HG03103 (cell line): ENCODE measurements at regions not wholly inside any gene's neighbourhood (a gene's known extent, or its start where the extent isn't known, plus 50 kb on each side); places are given as distances from the start of the nearest gene placed in this dataset.

ENCODE experiments used
- ATAC-seq: cut with Tn5 transposase; IDR thresholded peaks from one replicate; pipeline ENCODE4 v1.9.1; 2021; ENCODE audit warnings: low read depth; ENCODE audit not compliant: unreplicated experiment

DNA sequence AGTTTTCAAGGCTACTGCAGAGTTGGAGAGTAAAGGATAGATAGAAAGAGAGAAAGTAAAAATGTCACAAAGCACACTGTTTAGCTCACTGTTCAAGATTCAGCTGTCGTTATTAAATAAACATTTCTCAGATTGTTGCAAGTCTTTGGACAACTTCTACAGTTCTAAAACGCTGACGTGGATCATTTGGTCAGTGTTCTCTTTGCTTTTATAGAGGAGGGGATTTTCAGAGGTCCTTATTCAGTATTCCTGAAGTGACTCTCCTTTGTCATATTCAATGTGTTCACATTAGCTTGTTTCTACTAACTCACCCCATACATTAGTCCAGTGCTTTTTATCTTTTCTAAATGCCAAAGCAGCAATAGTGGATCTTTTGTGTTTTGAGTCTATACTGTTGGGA lies 154.7 kb upstream of the ARGLU1 start:
- ATAC-seq: no peak

DNA sequence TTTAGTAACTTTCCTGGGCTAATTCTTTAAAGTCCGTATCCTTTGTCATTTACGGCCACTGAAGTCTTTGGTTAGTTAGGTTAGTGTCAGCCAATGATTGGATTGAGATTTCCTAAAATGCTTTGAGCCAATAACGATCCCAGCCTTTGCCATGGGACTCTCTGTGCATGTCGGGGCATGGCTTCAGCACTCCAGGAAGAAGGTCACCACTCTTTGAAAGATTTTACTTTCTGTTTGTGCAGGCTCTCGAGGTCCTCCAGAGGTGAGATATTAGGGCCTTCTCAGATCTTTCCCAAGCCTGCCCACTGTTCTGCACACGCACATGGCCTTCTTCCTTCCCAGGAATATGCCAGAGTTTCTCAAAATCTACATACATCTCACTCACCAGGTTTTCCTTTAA lies 153.7 kb upstream of the ARGLU1 start:
- ATAC-seq: no peak

GRCh38 chr13:106714271-106714982 lies 146.5 kb upstream of the ARGLU1 start:
- ATAC-seq: no peak

- no peak for ATAC-seq
These were observed 144.4 kb upstream of the ARGLU1 start for GRCh38 chr13:106712381-106712780.

DNA sequence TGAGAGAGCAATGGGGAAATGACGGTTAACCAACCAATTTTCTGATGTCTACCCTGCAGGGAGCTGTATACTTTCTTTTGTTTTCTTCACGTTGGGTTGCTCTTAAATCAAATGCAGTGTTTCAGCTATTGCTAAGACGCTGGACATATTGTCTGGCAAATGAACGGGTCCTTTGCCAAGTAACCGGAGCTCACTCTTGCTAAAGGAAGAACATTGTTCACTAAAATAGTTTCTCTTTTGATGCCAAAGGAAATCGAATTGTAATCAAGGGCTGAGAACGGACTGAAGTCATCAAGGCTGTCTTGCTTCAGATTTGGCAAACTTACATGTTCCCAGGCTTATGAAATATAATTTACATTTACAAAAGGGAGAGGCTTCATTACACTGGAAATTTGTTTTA lies 142.3 kb upstream of the ARGLU1 start:
- ATAC-seq: no peak

DNA sequence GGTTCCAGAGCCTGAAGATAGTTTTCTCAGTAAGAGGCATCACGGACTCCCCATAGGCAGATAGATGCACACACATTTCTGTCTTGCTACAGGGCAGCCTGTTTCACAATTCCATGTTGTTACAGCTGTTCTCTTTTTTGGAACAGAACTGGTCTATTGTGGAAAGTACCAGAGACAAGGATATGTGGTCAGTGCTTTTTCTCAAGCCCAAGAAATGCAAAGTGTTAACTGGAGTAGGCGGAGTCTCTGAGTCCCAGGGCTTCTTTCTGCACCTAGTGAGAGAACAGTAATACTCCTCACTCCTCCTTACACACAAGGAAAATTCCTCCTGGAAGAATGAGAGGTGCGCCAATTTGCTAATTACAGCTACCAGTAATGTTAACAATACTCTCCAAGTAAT lies 141.6 kb upstream of the ARGLU1 start:
- ATAC-seq: no peak

- no peak for ATAC-seq
These were observed 134.6 kb upstream of the ARGLU1 start for GRCh38 chr13:106702505-106702904.

DNA sequence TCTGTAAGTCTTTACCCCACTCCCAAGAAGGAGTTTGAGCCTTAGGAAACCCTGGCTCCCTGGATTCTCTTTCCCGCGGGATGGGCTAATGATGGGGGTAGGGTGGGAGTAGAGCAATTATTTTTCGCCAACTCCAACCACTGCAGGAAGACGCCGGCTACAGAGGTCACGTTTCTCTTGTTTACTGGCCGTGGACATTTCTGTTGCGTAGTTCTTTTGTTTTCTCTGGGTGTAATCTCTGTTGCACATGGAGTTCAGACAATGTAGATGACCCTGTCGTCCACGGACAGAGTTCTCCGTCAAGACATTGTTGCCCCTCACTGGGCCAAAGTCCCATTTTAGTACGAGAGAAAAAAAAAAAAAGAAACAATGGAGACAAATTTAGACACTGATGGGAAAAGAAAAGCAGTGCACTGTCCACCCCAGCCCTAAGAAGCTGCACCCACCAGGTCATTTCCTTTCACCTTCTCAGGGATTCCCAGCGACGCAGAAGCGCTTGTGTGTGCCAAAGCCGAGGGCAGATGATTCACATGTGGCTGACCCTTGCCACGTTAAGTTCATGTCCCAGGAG lies 133.9 kb upstream of the ARGLU1 start:
- ATAC-seq: no peak

- no peak for ATAC-seq
These were observed 132.5 kb upstream of the ARGLU1 start for GRCh38 chr13:106700439-106700838.

DNA sequence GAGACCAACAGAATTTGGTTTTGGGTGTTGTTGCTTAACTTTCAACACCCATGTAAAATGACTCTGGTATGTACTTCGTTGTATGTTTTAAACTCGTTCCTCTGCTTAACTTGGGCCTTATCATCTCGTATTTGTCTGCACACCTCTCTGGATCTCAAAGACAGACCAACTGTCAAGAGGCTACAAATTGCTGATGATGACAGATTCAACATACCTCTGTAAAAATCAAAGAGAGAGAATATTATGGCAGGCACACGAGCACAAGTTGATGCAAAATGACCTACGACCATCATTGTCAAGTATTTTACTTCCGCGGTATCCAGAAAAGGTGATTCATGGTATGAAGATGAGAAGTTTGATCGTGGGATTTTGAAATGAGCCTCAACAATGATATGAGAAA lies 132.1 kb upstream of the ARGLU1 start:
- ATAC-seq: no peak

DNA sequence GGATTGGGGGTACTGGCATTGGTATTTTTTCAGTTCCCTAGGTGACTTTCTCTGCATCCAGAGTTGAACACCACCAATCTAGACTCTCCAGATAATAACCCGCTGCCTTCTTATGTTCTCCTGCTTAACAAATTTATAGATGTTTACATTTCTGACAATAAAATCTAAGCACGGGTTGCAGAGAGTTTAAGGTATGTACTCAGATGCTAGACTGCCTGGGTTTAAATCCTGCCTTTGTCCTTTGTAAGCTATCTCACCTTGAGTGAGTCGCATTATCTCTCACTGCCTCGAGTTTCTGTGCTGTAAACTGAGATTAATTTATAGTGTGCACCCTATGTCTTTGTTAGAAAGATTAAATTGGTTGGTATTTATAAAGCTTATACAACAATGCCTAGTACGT lies 131.4 kb upstream of the ARGLU1 start:
- ATAC-seq: no peak

DNA sequence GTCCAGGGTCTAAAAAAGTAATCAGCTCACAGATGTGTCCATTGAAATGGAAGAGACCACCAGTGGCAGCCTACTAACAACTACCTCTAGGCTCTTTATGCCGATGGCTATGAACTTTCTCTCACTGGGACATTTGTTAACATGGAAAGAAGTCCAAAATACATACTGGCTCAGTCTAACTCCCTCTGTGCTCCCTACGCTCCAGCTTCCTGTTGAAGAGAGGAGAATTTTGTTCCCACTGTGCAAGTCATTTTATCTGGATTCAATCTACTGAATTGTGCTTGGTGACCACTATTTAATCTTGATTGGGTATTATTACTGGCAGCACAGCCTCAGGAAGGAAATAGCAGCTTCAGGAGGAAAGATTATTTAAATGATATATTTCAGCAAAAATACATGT lies 128.8 kb upstream of the ARGLU1 start:
- ATAC-seq: no peak

- ATAC-seq: no peak
These were observed 128.2 kb upstream of the ARGLU1 start for GRCh38 chr13:106696140-106696539.

- no peak for ATAC-seq
These were observed 127.2 kb upstream of the ARGLU1 start for GRCh38 chr13:106695139-106695538.

DNA sequence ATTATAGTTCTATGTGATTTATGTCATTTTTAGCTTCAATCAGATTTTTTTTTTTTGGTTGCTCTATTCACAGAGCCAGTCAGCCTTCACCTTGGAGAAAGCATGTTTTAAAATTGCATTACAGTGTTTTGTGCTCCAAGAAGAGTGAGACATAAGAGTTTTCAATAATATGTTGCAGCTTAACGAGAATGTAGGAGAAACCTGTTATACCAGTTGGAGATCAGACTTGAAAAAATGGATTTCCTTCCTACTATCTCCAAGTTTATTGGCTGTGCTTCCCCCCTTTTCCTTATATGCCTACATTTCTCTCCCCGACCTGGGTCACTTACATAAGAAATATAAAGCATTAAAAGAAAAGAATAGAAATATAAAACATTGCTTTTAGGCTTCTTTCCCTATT lies 123.9 kb upstream of the ARGLU1 start:
- ATAC-seq: no peak

GRCh38 chr13:106691341-106691740 lies 123.4 kb upstream of the ARGLU1 start:
- ATAC-seq: no peak

DNA sequence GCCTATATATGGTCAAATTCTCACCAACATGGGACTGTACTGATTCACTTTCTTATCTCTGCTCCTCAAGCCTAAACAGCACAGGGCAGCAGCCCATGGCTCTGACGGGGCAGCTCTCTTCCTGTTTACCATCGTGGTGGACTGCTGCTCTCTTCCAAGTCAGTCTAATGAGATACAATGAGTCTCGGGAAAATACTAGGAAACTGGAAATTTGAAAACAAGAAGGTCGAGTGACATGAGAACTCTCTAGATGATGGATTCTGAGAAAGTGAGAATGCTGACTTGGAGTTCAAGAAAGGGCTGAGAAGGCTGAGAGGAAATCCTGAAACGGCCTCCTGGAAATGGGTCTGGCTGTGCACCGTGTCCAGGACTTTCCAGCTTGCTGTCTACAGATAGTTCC lies 122.8 kb upstream of the ARGLU1 start:
- ATAC-seq: no peak

- ATAC-seq: no peak
These were observed 122.0 kb upstream of the ARGLU1 start for GRCh38 chr13:106689906-106690305.

DNA sequence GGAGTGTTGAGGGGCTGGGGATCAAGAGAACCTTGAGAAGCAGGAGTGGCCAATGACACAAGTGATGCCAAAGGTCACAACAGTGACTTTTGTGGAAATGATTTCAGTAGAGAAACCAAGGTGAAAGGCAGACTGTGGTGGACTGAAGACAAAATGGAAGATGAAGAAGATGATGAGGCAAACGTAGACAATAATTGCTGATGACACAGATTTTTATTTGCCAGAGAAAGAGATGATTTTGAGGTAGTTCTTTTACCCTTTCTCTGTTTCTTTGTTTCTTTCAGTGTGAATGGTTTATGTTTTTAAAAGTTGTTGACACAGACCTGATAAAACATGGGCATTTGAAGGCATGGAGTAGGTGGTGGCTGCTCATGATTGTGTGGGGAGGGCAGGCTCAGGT lies 121.0 kb upstream of the ARGLU1 start:
- ATAC-seq: no peak

DNA sequence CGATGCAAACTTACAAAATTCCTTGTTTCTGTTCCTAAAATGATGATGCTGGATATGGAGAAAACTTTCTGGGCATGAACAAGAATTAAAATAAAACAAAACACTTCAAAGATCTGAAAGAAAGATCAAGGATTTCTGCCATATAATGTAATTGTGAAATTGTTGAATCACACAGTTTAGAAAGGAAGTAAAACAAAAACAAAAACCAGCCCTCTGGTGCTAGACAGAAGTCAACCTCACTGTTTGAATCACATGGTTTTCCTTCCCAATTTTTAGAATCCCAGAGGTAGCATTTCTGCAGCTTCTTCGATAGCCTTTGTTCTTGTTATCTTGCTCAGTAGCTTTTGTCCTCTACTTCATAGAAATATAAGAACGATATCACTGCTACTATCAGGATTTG lies 118.2 kb upstream of the ARGLU1 start:
- no peak for ATAC-seq

DNA sequence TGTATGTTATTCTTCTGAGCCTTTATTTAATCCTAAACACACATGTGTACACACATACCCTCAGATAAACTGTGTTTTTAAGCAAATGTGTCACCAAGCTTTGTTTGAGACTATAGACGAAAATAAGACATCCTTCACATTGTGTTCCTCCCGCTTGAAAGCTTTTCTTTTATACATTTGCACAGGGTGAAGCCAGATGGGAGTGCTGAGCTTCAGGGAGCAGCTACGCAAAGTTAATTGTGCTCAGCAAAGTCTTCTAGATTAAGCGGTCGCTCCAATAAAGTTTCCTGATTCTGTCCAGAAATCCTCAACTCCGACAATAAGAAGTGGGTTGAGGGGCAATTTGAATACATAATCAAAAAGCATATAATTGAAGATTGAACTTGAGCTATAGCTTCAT lies 117.2 kb upstream of the ARGLU1 start:
- no peak for ATAC-seq

DNA sequence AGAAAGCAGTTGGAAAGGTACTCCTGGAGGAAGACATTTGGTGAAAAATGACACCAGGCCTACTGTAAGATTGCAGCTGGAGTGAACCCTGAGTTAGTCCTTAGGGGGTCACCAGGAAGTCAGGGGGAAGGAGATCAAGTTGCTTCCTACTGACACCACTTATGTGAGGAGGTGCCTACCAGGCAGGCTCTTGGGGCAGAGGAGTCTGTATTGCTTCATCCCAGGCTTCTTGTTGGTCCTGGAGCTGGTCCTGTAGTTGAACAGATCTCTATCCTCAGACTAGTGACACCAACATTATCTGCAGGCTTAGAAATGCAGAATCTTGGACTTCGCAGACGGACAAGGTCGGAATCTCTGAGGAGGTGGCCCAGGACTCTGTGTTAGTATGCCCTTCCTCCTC lies 116.0 kb upstream of the ARGLU1 start:
- no peak for ATAC-seq

GRCh38 chr13:106683179-106683578 lies 115.2 kb upstream of the ARGLU1 start:
- no peak for ATAC-seq
